HepG2 (cell line): ENCODE measurements at regions not wholly inside any gene's neighbourhood (a gene's known extent, or its start where the extent isn't known, plus 50 kb on each side); places are given as distances from the start of the nearest gene placed in this dataset.

Source experiments
- ATAC-seq: fragments of 200-7000 bp; cut with Tn5 transposase; 3 replicates; pipeline ENCODE4 v1.9.1; 2020; ENCODE audit warnings: mild to moderate bottlenecking, moderate library complexity
- BruUV-seq: library from RNA; stranded (reverse); fragments of 400-500 nt; replicated peaks from 2 replicates; lab custom pipeline; 2021; lab: Mats Ljungman, UMichigan
- CTCF ChIA-PET: fragments of 300-600 bp; formaldehyde crosslinking; extraction: SDS; loops from one replicate; lab custom pipeline; 2021; ENCODE audit warnings: low total read pairs, inconsistent platforms, low intra/inter-chr PET ratio; lab: Yijun Ruan, JAX
- POLR2A ChIA-PET: fragments of 350-600 bp; sonication (Branson Sonifier 250); formaldehyde crosslinking; loops from one replicate; lab custom pipeline; 2020; ENCODE audit warnings: antibody characterized with exemption, inconsistent platforms; lab: Yijun Ruan, JAX
- DNase-seq: peaks from one replicate; pipeline ENCODE4 v3.0.0-alpha.2; 2015; ENCODE audit warnings: low spot score
- FAIRE-seq: peaks from 3 replicates; lab custom pipeline; 2011; peaks lifted over from hg19 to GRCh38; lab: Jason Lieb, UNC
- H2AFZ ChIP-seq: one replicate; pipeline ENCODE4 v1.6.1; 2011; ENCODE audit warnings: low read length, inconsistent platforms
- H3K27ac ChIP-seq: fragments of 300-600 bp; 3 replicates; pipeline ENCODE4 v1.8.0; 2011; ENCODE audit warnings: mixed run types, mild to moderate bottlenecking, mixed read lengths, low read length, inconsistent platforms; ENCODE audit not compliant: insufficient read depth; ENCODE audit errors: extremely low read length
- H3K27me3 ChIP-seq, 2 experiments: fragments of 200-600 bp in 1 of 2; 2 replicates in 1 of 2; 3 replicates in 1 of 2; pipeline versions ENCODE4 v1.6.0 to v1.8.0; 2011; ENCODE audit warnings: low read length in 2 of 2, mild to moderate bottlenecking in 2 of 2, moderate library complexity in 2 of 2, inconsistent platforms in 1 of 2; ENCODE audit not compliant: insufficient read depth in 2 of 2, control insufficient read depth in 1 of 2
- H3K36me3 ChIP-seq, 2 experiments: fragments of 200-600 bp in 1 of 2; replicated peaks in 1 of 2; 2 replicates in 1 of 2; 3 replicates in 1 of 2; pipeline versions ENCODE4 v1.5.1 to v1.8.0; 2011; ENCODE audit warnings: low read length in 2 of 2, inconsistent platforms in 1 of 2; ENCODE audit not compliant: insufficient read depth in 2 of 2, control insufficient read depth in 1 of 2
- H3K4me1 ChIP-seq: 2 replicates; pipeline ENCODE4 v1.5.1; 2012; ENCODE audit warnings: low read length, inconsistent platforms; ENCODE audit not compliant: insufficient read depth
- H3K4me2 ChIP-seq: 2 replicates; pipeline ENCODE4 v1.6.0; 2011; ENCODE audit warnings: low read depth, low read length, inconsistent platforms
- H3K4me3 ChIP-seq, 3 experiments: fragments of 200-600 bp in 1 of 3; sonication (generic), shearing (Covaris generic) in 1 of 3; replicated peaks in 1 of 3; 2 replicates each; pipeline ENCODE4 v1.5.1; 2011 to 2016; ENCODE audit warnings: low read length in 3 of 3, inconsistent platforms in 2 of 3, low read depth in 2 of 3, mild to moderate bottlenecking in 2 of 3, control low read depth in 1 of 3, mixed read lengths in 1 of 3; ENCODE audit not compliant: insufficient read depth in 1 of 3
- H3K79me2 ChIP-seq: one replicate; pipeline ENCODE4 v1.6.1; 2011; ENCODE audit warnings: low read length, inconsistent platforms; ENCODE audit not compliant: insufficient read depth
- H3K9ac ChIP-seq: 2 replicates; pipeline ENCODE4 v1.6.0; 2011; ENCODE audit warnings: mild to moderate bottlenecking, low read depth, low read length, inconsistent platforms; ENCODE audit not compliant: insufficient read depth
- H3K9me3 ChIP-seq: 2 replicates; pipeline ENCODE4 v1.5.1; 2012; ENCODE audit warnings: mild to moderate bottlenecking, low read length
- H4K20me1 ChIP-seq: 2 replicates; pipeline ENCODE4 v1.6.0; 2011; ENCODE audit warnings: inconsistent platforms, mild to moderate bottlenecking, low read length, moderate library complexity; ENCODE audit not compliant: insufficient read depth
- EED ChIP-seq: sonication (generic); formaldehyde crosslinking; IDR thresholded peaks from 2 replicates; pipeline ENCODE4 v1.5.0; 2020; ENCODE audit warnings: mild to moderate bottlenecking, missing genetic modification reagents
- HDAC6 ChIP-seq: fragments of 200-600 bp; sonication (generic); IDR thresholded peaks from 2 replicates; pipeline ENCODE4 v1.7.0; 2017; ENCODE audit warnings: mild to moderate bottlenecking, antibody characterized with exemption, low read length, low read depth
- IRF9 ChIP-seq: sonication (generic); formaldehyde crosslinking; IDR thresholded peaks from 2 replicates; pipeline ENCODE4 v1.8.0; 2022; ENCODE audit warnings: missing genetic modification reagents, mild to moderate bottlenecking, borderline replicate concordance
- JUNB ChIP-seq: sonication (generic); formaldehyde crosslinking; IDR thresholded peaks from 2 replicates; pipeline ENCODE4 v1.8.0; 2022; ENCODE audit warnings: missing genetic modification reagents, mild to moderate bottlenecking, borderline replicate concordance
- NR0B2 ChIP-seq: sonication (generic); formaldehyde crosslinking; IDR thresholded peaks from 2 replicates; pipeline ENCODE4 v1.4.0; 2020; ENCODE audit warnings: mild to moderate bottlenecking, missing genetic modification reagents
- PAXIP1 ChIP-seq: sonication (generic); formaldehyde crosslinking; conservative IDR thresholded peaks from 2 replicates; pipeline ENCODE4 v1.4.0; 2020; ENCODE audit warnings: mild to moderate bottlenecking, missing genetic modification reagents, moderate library complexity
- POGZ ChIP-seq: sonication (generic); formaldehyde crosslinking; IDR thresholded peaks from 2 replicates; pipeline ENCODE4 v1.4.0; 2020; ENCODE audit warnings: mild to moderate bottlenecking, missing genetic modification reagents
- POLR2AphosphoS2 ChIP-seq: IDR thresholded peaks from 2 replicates; pipeline ENCODE4 v1.6.1; 2011; ENCODE audit warnings: low read depth, low read length, improper control_type of control experiment
- ZSCAN12 ChIP-seq: sonication (generic); formaldehyde crosslinking; IDR thresholded peaks from 2 replicates; pipeline ENCODE4 v1.9.0; 2021; ENCODE audit warnings: mild to moderate bottlenecking, missing genetic modification reagents
- WGBS: methylation state at CpG from one replicate; pipeline ENCODE4 v1.1.6; 2017; ENCODE audit warnings: low lambda C conversion rate; 5-methylcytosine and 5-hydroxymethylcytosine counted together
- in situ Hi-C: cut with HindIII; loops from 2 replicates; pipeline ENCODE4 v1.10.0; 2017; ENCODE audit warnings: low pct_unique_long_range_greater_than_20kb; ENCODE audit not compliant: extremely low pct_ligation_motif_present
- intact Hi-C: fragments of 100-400 bp; cut with micrococcal nuclease; formaldehyde crosslinking; loops from one replicate; pipeline ENCODE4 v1.10.0; 2022; ENCODE audit not compliant: unreplicated experiment

- no TSS peak for BruUV-seq
- no peak overlapping the region for H3K4me2 ChIP-seq
- ATAC-seq: no peak
- H3K4me3 ChIP-seq: no peak overlapping the region
- H3K9me3 ChIP-seq: no peaks in the 10 kb centered on the region
- DNase-seq: no peak
- no peak overlapping the region for H3K27ac ChIP-seq
- intact Hi-C loops (no loop called here), in situ Hi-C loops (no loop called here)
- H3K9ac ChIP-seq: no peak overlapping the region
- no peak overlapping the region for H2AFZ ChIP-seq
- CTCF ChIA-PET: no interaction called here
- H4K20me1 ChIP-seq: no peaks in the 10 kb centered on the region
- TF ChIP-seq POLR2AphosphoS2 (no peak), HDAC6 (no peak), NR0B2 (CRISPR knock-in tag) (no peak), IRF9 (CRISPR knock-in tag) (no peak), JUNB (CRISPR knock-in tag) (no peak), POGZ (no peak), ZSCAN12 (CRISPR knock-in tag) (no peak), EED (no peak), PAXIP1 (CRISPR knock-in tag) (no peak)
- no peaks in the 10 kb centered on the region for H3K36me3 ChIP-seq
- H3K27me3 ChIP-seq: no peaks in the 10 kb centered on the region
- FAIRE-seq: no peak
- H3K79me2 ChIP-seq: no peaks in the 10 kb centered on the region
- H3K4me1 ChIP-seq: no peaks in the 10 kb centered on the region
- 33% methylated on average over 4 of the region's 4 CpGs for WGBS
- POLR2A ChIA-PET: no interaction called here
Measured at GRCh38 chr16:80279656-80280055, 261.1 kb upstream of the DYNLRB2 start.
